AG09319 (cell line): ENCODE measurements at regions not wholly inside any gene's neighbourhood (a gene's known extent, or its start where the extent isn't known, plus 50 kb on each side); places are given as distances from the start of the nearest gene placed in this dataset.

Source experiments
- DNase-seq: peaks from one replicate; pipeline ENCODE4 v3.0.0-alpha.2; 2010; ENCODE audit warnings: low read depth; ENCODE audit errors: extremely low read depth
- CTCF ChIP-seq: IDR thresholded peaks from 2 replicates; pipeline ENCODE4 v1.5.1; 2011; ENCODE audit warnings: low read depth, mild to moderate bottlenecking, inconsistent platforms, low read length, moderate library complexity

DNA sequence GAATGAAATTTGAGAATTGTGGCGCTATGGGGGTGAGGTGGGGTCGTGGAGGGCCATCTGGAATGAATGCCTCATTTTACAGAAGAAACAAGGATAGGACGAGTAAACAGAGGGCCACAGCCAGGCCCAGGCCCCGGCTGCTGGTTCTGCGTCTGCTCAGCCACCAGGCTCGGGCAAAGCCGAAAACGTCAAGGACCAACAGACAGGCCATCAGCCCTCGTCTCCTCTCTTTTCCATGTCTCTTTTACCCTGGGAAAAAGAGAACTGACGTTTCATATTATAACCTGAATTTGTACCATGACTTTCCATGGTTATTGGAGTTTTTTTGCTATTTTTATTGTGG, 212.4 kb upstream of the ARID1B start:
- DNase-seq = no peak
- TF ChIP-seq CTCF = no peak

- peak; percentile 98 for TF ChIP-seq CTCF
Observed at GRCh38 chr6:156564127-156564806, 212.9 kb upstream of the ARID1B start.

GRCh38 chr6:156563714-156564113, 213.5 kb upstream of the ARID1B start:
- TF ChIP-seq CTCF = no peak
- no peak for DNase-seq

More at GRCh38 chr6:156564127-156564806, 212.9 kb upstream of the ARID1B start:
- peak; percentile 8 for DNase-seq

DNA sequence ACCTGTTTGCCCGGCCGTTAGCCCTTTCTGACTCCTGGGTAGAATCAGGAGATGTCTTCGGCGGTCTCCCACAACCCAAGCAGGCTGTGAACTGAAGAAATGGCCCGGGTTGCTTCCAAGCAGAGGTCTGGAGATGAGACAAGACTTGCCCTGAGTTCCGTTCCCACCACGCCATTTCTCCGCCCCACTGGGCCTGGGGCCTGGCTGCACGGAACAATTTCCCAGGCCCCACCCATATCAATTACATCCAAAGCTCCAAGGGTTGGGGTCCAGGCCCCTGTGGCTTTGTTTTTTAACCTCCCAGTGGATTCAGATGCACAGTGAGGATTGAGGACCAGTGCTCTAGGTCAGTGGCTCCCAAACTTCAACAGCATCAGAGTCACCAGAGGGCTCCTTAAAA, 214.5 kb upstream of the ARID1B start:
- DNase-seq = no peak
- no peak for TF ChIP-seq CTCF

- TF ChIP-seq CTCF = no peak
- DNase-seq = no peak
Observed at GRCh38 chr6:156562019-156562418, 215.2 kb upstream of the ARID1B start.

DNA sequence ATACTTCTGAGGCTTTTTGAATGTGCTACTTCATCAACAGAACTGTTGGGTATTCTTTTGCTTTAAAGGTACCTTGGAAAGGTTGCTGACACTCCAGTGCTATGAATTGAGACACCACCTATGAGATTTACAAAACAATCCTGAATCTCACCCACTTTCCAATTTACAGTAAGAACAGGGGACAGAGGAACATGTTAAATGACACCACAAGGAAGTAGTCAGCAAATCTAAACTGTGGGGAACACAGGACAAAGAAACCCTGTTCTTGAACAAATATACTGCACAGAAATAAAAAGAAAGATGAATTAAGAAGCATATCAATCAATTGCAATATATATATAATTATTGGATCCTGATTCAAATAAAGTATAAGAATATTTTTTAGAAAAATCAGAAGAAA, 216.7 kb upstream of the ARID1B start:
- no peak for DNase-seq
- TF ChIP-seq CTCF = no peak

GRCh38 chr6:156559162-156559690, 218.0 kb upstream of the ARID1B start:
- DNase-seq = no peak
- TF ChIP-seq CTCF = no peak
